ENCODE measurements at regions not wholly inside any gene's neighbourhood (a gene's known extent, or its start where the extent isn't known, plus 50 kb on each side); places are given as distances from the start of the nearest gene placed in this dataset.

DNA sequence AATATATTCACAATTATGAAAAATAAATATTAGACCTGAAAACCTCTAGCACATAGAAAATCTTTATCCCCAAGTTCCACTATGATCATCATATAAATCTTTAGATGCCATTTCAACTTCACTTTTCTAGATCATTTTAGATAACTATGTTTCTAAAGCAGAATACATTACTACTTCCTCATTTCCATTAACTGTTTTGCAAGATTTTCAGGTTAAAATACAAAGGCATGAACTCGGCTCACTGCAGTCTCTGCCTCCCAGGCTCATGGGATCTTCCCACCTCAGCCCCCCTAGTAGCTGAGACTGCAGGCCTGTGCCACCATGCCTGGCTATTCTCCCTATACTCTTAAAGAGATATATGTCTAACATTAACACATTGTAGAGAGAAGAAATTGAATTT is 1365.9 kb upstream of the AGA start:
- DNase-seq = no peak

DNA sequence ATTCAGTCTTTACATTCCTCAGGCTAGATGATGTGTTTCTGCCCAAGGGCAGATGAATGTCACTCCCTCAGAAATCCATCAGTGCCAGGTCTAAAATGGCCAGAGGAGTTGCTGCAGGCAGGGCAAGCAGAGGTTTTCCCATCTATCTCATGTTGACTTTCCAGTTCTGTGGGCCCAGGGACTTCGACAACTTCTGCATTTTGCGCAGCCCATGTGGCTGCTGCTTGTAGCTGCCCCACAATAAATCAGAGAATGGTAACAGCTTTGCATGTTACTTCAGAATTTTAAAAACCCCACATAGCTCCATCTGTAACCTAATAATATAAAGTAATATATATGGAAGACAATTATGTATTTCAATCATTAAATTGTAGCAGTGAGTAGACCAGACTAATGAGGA is 1367.7 kb upstream of the AGA start:
- DNase-seq = no peak

DNA sequence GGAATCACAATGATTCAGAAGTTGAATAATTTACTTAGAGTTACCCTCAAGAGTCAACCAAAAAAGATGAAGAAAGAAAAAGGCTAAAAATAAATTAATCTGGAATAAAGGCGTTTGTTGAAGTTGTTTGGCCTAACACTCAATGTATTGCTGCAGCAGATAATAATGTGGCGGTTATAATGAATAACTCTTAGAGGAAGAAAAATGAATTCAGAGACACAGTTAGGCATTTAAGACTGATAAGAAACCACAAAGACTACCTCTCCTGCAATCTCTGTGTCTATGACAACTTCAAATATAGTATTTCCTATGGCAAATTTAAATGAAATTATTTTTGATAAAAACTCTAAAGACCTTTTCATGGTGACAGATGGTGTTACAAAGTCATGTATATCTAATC is 1369.1 kb upstream of the AGA start:
- DNase-seq = no peak

DNA sequence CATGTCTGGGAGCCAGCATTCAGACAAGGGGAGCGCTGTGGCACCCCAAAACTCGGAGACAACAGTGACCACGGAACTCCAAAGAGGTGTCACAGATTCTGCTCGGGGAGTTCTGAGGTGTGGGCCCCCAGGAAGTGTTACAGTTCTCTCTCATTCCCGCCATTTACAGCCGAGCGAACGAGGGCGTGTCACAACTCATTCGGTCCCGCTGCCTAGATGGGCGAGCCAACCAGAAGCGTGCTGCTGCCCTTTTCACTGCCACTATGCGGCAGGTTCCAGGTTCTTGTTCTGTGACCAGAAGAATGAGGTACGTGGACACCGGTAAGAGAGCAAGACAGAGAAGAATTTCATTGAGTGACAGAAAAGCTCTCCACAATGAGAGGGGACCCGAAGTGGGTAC is 1370.6 kb upstream of the AGA start:
- no peak for DNase-seq

DNA sequence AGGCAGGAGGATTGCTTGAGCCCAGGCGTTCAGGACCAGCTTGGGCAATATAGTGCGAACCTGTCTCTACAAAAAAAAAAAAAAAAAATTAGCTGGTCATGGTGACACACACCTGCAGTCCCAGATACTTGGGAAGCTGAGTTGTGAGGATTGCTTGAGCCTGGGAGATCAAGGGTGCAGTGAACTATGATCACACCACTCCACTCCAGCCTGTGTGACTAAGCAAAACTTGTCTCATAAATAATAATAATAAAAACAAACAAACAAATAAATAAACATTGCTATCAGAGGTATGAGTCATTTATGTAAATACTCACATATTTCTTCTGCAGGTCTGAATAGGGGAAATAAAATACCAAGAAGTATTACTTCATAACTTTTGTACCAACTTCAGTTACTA is 1372.7 kb upstream of the AGA start:
- DNase-seq = no peak

DNA sequence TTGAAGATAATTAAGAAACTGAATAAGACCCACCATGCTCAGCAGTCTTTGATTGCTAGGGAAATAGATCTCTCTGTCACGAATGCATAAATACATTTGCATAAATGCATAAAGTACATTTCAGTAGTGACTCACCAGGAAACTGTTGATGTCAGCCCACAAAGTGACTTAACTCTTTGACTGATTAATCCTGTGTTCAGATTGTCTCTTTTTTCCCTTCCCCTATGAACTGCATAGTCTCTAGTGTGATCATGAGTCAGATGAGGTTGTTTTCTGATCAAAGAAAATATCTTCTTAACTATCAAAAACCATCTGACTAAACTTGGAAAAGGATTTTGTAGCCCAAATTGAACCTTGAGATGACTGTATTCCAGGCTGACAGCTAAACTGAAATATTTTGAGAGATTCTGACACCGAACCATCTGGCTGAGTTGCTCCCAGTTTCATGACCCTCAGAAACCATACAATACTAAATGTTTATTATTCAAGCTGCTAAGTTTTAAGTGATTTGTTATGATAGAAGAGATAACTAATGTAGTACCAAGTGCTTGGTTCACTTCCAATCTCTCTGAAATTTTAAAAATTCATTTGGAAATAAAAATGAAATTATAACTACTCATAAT is 1381.5 kb upstream of the AGA start:
- DNase-seq = no peak

DNA sequence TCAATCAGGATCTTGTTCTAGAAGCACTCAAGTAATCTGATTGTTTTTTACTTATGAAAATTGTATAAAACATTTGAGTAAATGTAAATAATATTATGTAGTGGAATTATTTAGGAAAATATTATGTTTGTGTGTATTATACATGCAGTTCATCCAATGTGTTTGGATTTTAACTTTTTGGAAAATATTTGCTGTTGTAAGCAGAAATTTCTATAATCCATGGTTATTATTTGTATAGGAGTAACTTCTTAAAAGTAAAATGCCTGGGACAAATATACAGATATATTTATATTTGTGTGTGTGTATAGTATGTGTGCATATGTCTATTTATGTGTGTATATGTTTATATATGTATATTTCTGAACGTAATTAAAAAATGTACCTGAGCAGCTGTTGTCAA is 1394.6 kb upstream of the AGA start:
- no peak for DNase-seq

DNA sequence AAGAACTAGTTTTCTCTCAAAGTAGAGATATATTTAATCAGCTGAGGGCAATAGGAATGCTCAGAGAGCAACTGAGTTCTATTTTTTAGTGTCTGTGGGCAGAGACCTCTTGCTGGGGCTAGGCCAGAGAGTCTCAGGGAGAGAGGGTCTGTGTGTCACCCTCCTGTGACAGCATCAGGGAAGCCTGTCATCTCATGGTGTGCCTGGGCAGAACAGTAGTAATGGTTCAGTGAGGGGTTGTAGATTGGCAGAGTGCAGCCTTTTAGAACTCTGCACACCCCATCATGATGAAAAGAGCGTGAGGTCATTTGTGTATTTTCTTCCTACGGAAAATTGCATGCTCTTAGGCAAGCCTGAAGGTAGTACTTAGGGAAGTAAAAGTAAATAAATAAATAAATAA is 1396.5 kb upstream of the AGA start:
- no peak for DNase-seq

DNA sequence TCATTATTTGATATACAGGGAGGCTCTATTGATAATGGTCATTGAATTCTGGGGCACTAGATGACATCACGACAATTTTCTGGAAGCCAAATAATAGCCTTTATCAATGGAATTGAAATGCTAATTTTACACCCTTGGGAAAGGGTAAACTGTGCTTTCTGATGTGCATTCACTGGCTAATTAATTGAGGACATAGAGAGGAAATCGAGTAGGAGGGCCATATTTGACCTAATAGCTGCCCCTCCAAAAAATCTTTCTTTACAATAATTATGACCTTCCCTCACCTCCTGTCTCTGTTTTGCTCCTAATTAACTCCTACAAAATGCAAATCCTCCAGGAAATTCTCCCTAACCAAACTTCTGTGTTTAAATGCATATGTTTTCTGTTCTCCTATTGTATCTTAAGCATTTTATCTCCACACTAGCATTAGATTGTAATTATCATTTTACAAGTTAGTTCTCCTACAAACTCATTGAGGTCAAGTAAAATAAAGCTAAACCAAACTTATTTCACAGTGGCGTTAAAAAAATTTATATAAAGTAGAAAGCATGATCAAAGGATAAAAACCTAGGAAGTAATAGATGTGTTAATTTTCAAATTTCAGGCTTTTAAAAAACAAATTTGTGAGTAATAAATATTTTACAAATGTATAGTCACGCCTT is 1414.0 kb upstream of the AGA start:
- DNase-seq = no peak

DNA sequence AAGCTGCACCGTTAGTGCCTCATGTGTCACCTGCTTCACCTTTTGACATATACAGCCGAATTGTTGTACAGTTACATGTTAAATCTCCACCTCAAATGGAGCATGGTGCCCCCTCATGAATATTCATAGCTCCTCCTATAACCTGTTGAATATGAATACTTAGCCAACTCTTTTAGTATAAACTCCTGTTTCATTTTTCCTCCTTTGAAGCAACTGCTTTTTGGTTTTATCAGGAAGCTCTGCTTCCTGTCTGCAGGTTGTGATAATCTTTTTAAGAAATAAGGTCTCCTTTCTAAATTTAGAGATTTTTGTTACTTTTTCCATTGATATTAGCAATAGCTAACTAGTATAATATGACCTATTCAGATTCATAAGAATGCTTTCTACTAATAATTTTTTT is 1429.2 kb upstream of the AGA start:
- DNase-seq = no peak

DNA sequence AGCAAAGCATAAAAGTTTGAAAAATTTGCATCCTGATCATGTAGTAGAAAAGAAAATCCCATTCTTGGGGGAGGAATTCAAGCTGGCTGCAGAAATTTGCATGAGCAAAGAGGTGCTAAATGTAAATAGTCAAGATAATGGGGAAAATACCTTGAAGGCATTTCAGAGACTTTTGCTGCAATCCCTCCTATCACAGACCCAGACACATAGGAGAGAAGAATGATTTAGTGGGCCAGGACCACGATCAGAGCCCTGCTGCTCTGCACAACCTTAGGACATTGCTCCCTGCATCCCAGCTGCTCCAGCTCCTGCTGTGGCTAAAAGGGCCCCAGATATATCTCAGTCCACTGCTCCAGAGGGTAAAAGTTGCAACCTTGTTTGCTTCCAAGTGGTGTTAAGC is 1439.7 kb upstream of the AGA start:
- no peak for DNase-seq

DNA sequence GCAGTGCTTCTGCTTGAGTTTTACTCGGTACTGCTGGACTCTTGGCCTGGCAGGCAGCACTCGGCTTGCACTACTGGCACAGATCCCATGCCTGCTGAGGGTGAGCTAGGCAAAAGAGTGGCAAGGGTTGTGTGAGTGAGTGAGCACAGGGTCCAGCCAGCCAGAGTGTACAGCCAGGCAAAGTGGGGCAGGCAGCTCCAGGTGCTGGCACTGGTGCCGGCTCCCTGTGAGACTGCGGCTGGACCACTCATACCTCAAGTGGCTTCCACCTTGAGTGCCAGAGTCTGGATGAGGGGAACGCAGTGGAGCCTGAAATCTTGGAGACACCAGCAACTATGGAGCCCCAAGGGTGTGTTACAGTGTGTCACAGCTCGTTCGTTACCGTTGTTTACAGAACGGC is 1451.9 kb upstream of the AGA start:
- no peak for DNase-seq

DNA sequence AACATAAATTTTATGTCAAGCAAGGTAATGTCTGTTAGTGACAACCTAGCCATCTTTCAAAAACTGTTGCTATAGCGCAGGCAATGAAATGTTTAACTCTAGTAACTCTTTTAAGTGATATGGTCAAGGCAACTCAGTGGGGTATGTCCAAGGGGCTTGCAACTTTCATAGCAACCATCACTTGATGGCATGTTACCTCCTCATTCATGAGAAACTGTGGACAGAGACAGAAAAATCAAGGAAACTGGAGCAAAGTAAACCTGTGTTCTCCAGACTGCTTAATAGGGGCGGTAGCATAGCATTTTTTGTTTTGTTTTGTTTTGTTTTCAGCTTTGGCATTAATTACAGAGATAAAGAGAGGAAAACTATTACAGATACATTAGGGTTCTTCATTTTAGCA is 1456.8 kb upstream of the AGA start:
- DNase-seq = no peak

DNA sequence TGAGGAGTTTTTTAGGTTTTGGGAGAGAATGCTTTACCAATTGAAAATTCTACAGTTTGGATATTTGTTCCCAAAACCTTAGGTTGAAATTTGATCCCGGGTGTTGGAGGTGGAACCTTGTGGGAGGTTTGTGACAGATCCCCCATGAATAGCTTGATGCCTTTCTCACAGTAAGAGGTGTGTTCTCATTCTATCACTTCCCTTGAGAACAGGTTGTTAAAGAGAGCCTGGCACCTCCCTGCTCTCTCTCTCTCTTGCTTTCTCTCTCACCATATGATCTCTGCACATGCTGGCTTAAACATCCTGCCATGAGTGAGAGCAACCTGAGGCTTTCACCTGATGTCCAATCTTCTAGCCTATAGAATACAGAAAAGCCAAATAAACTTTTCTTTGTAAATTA is 1475.5 kb upstream of the AGA start:
- no peak for DNase-seq

DNA sequence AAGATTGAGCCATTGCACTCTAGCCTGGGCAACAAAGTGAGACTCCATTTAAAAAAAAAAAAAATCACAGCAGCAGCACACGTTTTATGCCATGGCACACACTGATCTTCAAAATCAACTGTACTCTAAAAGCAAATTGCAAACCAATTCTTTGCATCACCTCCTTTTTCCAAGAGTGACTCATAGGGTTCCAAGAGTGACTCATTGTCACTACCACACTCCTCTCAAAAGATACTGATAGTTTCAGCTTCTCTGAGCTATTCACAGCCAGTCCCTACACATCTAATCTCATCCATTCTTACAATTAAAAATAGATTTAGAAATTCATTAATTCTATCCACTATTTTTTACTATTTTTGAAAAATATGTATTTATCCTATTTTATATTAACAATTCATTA is 1494.9 kb upstream of the AGA start:
- no peak for DNase-seq

DNA sequence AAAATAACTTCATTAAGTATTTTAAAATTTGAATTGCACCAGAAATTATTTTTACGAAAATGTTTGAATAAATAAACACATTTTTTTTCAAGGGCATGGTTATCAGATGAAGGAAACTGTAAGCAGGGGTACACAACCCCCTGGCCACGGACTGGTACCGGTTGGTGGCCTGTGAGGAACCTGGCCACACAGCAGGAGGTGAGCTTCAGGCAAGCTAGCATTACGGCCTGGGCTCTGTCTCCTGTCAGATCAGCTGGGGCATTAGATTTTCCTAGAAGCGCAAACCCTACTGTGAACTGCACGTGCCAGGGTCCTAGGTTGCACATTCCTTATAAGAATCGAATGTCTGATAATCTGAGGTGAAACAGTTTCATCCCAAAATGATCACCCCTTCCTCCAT is 1499.7 kb upstream of the AGA start:
- DNase-seq = no peak

DNA sequence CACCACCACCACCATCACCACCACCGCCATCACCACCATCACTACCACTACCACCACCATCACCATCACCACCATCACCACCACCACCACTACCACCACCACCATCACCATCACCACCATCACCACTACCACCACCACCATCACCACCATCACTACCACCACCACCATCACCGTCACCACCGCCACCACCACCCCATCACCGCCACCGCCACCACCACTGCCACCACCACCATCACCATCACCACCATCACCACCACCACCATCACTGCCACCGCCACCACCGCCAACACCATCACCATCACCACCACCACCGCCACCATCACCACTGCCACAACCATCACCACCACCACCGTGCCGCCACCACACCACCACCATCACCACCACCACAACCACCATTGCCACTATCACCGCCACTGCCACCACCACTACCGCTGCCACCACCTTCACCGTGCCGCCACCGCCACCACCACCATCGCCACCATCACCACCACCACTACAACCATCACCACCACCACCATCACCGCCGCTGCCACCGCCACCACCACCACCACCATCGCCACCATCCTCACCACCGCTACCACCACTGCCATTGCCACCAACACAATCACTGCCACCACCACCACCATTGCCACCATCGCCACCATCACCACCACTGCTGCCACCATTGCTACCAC is 1511.3 kb upstream of the AGA start:
- no peak for DNase-seq

DNA sequence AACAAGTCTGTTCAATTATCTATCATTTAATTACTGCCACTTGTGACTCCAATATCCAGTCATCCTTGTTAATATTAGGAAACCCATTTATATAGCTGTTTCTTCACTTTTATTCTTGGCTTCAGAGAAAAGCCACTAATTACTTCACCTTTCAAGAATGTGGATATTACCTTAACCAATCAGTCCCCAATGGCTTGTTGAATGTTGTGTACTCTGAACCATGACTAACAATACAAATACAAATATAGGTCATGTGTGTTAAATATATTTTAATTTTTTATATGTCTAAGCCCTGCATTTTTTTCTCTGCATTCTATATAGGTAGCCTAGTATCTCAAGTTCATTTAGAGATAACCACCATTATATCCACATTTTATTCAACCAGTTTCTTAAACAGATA is 1513.4 kb upstream of the AGA start:
- no peak for DNase-seq

DNA sequence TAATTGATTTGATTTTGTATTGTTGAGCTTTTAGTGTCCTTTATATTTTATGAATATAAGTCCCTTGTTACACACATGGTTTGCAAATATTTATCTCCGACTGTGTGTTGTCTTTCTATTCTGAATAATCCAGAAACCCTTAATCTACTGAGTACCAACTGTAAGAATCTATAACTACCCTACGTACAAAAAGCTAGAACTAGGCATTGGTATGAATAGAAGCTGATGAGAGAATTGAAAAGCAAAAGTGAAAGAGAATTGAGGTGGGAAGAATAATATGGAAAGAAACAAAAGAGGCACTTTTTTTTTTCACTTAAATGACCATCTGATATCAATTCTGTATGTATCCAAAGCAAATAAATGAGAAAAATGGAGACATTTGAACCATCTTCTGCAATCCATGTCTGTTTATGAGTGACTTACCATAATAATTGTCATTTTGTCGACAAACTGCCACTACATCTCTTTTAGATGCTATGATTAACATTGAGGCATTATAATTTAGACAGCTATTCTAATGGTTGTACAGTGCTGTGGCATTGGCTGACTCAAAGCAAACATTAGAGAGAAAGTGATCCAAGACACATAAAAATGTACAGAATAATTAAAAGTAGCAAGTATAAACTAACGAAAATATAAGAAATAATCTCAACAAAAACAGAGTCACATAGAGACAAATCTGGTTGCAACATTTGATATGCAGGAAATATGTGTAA is 1516.6 kb upstream of the AGA start:
- no peak for DNase-seq

DNA sequence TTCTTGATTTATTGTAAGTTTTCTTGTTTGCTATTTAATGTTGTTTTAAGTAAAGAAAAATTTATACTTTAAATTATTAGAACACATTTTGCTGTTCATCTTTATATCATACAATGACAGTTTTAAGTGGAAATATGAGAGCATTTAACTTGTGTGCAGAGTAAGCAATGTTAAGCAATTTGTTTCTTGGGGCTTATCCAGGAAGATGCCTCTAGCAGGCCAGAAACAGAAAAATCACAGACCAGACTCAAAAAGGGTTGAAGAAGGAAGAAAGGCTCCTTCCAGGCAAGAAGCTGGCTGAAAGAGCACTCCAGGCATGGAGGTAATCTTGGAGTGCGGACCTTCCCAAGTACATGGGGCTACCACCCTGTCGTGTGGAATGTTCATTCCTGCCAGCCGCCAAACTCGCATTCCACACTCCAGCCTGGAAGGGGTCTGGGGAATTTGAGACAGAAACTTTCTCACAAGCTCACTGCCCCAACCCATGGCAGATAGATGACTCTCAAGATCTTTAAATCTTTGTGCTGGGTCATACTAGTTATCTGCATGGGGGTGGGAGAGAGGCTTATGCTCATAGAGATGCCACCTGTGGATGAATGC is 1521.3 kb upstream of the AGA start:
- peak; percentile 3 for DNase-seq

DNA sequence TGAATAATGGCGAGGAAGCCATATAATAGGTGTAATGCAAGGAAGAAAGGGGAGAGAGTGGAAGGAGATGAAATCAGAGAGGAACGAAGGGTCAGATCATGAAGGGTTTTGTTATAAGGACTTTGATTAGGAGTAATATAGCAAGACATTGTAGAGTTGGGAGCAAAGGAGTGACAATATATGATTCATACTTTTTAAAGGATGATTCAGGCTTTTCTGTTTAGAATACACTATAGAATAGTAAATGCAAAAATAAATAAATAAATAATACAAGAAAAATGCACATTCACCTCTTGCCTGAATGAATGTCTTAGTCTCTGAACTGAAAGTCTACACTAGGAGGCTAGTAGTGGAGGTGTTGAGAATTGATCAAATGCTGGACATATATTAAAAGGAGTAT is 1524.4 kb upstream of the AGA start:
- no peak for DNase-seq

DNA sequence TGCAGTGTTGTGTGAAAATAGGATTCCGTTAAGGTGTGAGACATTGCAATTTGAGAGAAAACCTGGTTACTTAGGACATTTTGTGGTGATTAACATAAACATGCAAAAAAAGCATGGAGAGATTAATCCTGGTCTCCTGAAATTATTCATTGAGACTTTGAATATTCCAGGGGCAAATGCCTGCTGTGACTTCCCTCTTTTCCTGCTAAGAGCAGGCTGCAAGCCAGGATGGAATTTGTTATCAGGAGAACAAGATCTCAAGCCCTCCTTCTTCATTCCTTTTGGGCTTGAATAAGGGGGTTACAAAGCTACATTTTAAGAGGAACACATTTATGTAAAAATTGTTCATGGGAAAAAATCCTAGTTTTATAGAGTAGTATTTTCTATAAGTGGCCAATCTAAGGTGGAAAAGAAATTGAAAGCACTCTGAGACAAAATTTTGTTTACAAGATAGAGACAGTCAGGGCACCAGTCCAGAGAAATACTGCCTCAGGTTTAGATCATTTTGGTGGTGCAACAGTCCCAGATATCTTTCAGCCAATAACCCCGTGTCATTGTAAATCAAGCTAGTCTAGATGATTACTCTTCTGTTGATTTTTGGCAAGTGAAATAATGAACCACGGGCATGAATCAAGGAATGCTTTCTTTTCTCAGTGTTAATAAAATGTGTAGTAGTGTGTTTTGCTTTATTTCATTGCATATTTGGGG is 1528.3 kb upstream of the AGA start:
- no peak for DNase-seq

Measured in left kidney (tissue), 1 donor.